ENCODE measurements at regions not wholly inside any gene's neighbourhood (a gene's known extent, or its start where the extent isn't known, plus 50 kb on each side); places are given as distances from the start of the nearest gene placed in this dataset.
"Not testable (repeated sequence)": the region's sequence is repeated elsewhere in the genome, so short reads cannot be mapped to it uniquely, and the experiment has no call there.

DNA sequence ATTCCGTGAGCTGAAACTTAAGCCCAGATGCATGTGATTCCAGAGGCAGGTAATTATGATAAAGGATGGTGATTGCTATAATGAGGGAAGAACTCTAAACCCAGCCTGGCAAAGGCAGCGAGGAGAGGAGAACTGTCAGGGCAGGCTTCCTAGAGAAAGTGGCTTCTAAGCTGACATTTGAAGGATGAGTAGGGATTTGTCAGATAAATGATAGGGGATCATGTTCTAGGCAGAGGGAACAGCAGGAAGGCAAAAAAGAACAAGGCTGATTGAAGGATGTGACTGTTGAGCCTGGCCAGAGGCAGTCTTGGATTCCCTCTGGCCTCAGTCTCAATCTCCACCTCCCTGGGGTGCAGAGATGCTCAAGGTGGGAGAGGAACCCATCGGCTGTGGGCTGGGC lies 146.4 kb upstream of the POU3F1 start:
- H3K4me1 Mint-ChIP-seq = no peaks in the 10 kb centered on the region
- no peak overlapping the region for H3K27ac Mint-ChIP-seq
- no peaks in the 10 kb centered on the region for H3K36me3 Mint-ChIP-seq
- no peak overlapping the region for H3K4me3 Mint-ChIP-seq
- H3K27me3 Mint-ChIP-seq = peaks cover 11% of the 10 kb centered on the region
- H3K9me3 Mint-ChIP-seq = no peaks in the 10 kb centered on the region

DNA sequence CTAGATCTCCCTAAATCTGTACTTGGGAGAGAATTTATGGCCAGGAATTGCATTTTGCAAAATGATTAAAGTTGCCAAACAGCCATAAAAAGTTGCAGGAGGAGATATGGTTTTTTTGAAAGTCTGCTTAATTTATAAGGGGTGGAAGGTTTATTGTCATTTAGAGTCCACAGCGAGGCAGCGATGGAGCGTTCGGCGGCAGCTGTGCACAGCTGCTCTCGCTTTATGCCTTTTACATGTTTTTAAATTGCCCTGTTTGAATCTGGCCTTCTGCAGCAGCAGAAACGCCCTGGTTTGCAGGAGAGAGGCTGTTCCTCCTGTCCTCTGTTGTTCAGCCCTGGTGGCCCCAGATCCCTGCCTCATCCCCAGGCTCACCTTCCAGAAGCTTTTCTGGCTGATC lies 144.9 kb upstream of the POU3F1 start:
- no peaks in the 10 kb centered on the region for H3K4me1 Mint-ChIP-seq
- peaks cover 14% of the 10 kb centered on the region for H3K27me3 Mint-ChIP-seq
- no peaks in the 10 kb centered on the region for H3K36me3 Mint-ChIP-seq
- H3K4me3 Mint-ChIP-seq = no peak overlapping the region
- H3K27ac Mint-ChIP-seq = no peak overlapping the region
- no peaks in the 10 kb centered on the region for H3K9me3 Mint-ChIP-seq

DNA sequence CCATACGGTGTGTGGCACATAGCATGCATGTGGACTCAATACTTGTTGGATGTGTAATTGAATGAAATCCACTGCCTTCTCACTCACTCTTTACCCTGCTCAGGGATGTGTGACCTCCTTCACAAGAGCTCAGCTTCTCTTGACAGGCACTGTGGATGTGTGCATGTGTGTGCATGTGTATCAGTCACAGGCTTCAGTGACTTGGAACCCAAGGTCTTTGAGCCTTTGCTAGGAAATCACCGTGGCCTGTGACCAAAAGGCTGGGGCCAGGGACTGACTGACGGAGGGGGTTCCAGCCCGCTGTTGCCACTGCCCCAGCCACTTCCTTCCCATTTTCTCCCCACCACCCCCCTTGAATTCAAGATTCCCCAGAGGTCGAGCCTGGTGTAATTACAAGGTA lies 144.4 kb upstream of the POU3F1 start:
- H3K27me3 Mint-ChIP-seq = peaks cover 14% of the 10 kb centered on the region
- H3K4me1 Mint-ChIP-seq = no peaks in the 10 kb centered on the region
- no peaks in the 10 kb centered on the region for H3K36me3 Mint-ChIP-seq
- H3K9me3 Mint-ChIP-seq = no peaks in the 10 kb centered on the region
- H3K4me3 Mint-ChIP-seq = no peak overlapping the region
- no peak overlapping the region for H3K27ac Mint-ChIP-seq

DNA sequence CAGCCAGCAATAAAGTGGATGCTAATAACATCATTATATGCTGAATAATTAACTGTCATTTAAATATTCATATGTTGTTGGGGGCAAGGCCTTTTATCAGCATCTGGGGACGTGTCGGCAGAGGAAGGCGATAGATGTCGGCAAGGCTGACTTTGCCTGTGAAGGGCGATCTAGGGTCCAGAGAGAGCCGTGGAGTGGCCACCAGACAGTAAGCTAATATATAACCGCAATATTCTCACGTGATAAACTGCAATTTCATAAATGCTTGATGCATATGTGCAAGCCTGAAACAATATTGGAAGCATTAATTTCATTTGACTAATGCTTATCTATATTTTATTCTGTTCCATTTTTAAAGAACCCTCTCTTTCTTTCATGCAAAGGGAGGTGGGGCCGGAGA lies 141.0 kb upstream of the POU3F1 start:
- Mint-ChIP-seq H3K36me3 (no peaks in the 10 kb centered on the region), H3K27me3 (peaks cover 15% of the 10 kb centered on the region), H3K4me1 (no peaks in the 10 kb centered on the region), H3K4me3 (no peak overlapping the region), H3K9me3 (no peaks in the 10 kb centered on the region), H3K27ac (no peak overlapping the region)

DNA sequence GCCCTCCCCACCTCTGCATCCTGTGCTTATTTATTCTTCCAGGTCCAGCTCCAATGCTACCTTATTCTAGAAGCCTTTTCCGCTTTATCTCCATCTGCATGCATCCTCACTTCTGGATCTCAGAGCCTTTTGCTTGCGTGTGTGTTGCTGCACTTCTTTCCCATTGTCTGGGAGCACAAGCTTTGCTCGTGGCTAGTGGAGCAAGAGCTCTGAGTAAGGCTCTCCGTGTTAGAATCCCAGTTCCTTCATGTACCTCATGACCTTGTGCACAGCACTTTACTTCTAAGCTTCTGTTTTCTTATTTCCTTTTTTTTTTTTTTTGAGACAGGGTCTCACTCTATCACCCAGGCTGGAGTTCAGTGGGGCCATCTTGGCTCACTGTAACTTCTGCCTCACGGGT lies 140.0 kb upstream of the POU3F1 start:
- Mint-ChIP-seq H3K9me3 (no peaks in the 10 kb centered on the region), H3K4me3 (no peak overlapping the region), H3K36me3 (no peaks in the 10 kb centered on the region), H3K27me3 (peaks cover 15% of the 10 kb centered on the region), H3K4me1 (no peaks in the 10 kb centered on the region), H3K27ac (no peak overlapping the region)

DNA sequence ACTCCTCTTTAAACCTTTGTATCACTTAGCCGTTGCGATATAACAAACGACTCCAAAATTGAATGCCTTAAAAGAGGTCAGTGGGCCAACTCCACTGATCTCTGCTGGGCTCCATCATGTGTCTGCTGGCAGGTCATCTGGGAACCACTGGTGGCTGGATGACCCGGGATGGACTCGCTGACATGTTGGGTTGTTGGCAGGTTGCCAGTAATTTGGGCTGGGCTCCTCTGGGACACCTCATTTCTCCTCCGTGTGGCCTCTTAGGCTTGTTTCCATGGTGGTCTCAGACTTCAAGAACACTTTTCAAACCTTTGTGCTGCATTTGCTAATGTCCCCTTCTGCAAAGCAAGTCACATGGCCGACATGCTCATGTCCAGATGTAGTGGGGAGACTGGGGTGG lies 139.3 kb upstream of the POU3F1 start:
- Mint-ChIP-seq H3K9me3 (no peaks in the 10 kb centered on the region), H3K27me3 (peaks cover 15% of the 10 kb centered on the region), H3K36me3 (no peaks in the 10 kb centered on the region), H3K27ac (no peak overlapping the region), H3K4me3 (no peak overlapping the region), H3K4me1 (no peaks in the 10 kb centered on the region)

DNA sequence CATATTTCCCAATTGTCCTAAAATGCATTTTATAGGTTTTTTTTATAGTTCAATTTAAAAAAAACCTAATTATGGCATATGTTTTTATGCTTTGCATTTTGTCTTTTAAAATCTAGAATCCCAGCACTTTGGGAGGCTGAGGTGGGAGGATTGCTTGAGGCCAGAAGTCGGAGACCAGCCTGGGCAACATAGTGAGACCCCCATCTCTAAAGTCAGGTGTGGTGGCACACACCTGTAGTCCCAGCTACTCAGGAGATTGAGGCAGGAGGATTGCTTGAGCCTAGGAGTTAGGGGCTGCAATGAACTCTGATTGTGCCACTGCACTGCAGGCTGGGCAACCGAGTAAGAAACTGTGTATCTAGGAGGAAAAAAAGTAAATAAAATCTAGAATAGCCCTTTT lies 137.2 kb upstream of the POU3F1 start:
- H3K27ac Mint-ChIP-seq = no peak overlapping the region
- no peaks in the 10 kb centered on the region for H3K36me3 Mint-ChIP-seq
- H3K4me3 Mint-ChIP-seq = no peak overlapping the region
- no peaks in the 10 kb centered on the region for H3K4me1 Mint-ChIP-seq
- peaks cover 6% of the 10 kb centered on the region for H3K27me3 Mint-ChIP-seq
- no peaks in the 10 kb centered on the region for H3K9me3 Mint-ChIP-seq

DNA sequence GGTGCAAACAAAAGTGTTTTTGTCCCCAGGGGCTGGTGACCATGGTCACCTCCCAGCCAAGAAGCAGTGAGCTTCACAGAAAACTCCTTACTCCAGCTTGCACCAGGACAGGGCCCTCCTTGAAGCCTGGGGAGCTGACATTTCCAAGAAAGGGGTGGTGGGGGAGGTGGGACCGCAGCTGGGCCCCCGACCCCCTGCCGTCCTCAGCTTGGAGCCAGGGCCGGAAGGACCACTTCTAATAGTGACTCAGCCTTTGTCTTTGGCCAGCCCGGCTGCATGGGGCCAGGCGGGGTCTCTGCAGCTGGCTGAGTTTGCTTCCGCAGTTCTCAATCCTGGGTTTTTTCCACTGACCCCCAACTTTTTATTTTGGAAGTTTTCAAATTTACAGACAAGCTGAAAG lies 136.5 kb upstream of the POU3F1 start:
- H3K4me3 Mint-ChIP-seq = no peak overlapping the region
- peaks cover 6% of the 10 kb centered on the region for H3K27me3 Mint-ChIP-seq
- no peaks in the 10 kb centered on the region for H3K4me1 Mint-ChIP-seq
- no peaks in the 10 kb centered on the region for H3K36me3 Mint-ChIP-seq
- no peak overlapping the region for H3K27ac Mint-ChIP-seq
- no peaks in the 10 kb centered on the region for H3K9me3 Mint-ChIP-seq

DNA sequence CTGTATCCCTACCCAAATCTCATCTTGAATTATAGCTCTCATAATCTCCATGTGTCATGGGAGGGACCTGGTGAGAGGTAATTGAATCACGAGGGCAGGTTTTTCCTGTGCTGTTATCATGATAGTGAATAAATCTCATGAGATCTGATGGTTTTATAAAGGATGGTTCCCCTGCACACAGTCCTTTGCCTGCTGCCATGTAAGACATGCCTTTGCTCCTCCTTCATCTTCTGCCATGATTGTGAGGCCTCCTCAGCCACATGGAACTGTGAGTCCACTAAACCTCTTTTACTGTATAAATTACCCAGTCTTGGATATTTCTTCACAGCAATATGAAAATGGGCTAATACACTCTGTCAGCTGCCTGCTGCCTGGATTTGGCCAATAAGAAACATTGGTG lies 133.8 kb upstream of the POU3F1 start:
- H3K27me3 Mint-ChIP-seq, H3K27ac Mint-ChIP-seq, H3K36me3 Mint-ChIP-seq, H3K4me3 Mint-ChIP-seq, H3K9me3 Mint-ChIP-seq, H3K4me1 Mint-ChIP-seq: not testable (repeated sequence)

DNA sequence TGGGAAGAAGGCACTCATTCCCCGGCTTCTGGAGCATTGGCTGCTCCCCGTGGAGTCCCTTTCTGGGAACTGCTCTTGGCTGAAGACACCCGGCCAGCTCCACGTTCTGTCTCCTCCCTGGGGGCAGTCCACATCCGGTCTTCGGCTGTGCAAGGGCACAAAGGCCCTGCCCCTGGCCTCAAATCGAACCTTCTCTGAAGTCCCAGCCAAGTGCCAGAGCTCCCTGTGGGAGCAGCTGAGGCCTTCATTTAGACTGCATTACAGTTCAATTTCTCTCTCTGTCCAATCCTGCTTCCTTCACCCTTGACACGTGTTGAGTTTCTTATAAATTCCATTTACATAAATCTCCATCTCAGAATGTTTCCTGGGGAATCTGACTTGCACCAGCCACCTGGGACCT lies 132.9 kb upstream of the POU3F1 start:
- Mint-ChIP-seq H3K9me3 (no peaks in the 10 kb centered on the region), H3K27me3 (peaks cover 3% of the 10 kb centered on the region), H3K4me3 (no peak overlapping the region), H3K36me3 (no peaks in the 10 kb centered on the region), H3K27ac (no peak overlapping the region), H3K4me1 (no peaks in the 10 kb centered on the region)

DNA sequence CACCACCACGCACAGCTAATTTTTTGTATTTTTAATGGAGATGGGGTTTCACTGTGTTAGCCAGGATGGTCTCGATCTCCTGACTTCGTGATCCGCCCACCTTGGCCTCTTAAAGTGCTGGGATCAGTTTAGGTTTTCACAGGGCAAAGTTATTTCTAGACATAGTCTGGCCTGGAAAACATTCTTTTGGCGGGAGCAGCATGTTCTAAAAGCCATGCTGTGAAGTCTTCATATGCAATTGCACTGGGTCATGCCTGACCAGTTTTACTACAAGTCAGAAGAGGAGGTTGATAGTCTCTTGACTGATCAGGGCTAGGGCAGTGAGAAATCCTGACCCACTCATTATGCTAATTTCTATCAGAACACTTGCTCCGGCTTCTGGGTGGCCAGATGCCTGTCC lies 131.6 kb upstream of the POU3F1 start:
- Mint-ChIP-seq H3K27me3 (peaks cover 2% of the 10 kb centered on the region), H3K27ac (no peak overlapping the region), H3K9me3 (no peaks in the 10 kb centered on the region), H3K4me3 (no peak overlapping the region), H3K4me1 (no peaks in the 10 kb centered on the region), H3K36me3 (no peaks in the 10 kb centered on the region)

DNA sequence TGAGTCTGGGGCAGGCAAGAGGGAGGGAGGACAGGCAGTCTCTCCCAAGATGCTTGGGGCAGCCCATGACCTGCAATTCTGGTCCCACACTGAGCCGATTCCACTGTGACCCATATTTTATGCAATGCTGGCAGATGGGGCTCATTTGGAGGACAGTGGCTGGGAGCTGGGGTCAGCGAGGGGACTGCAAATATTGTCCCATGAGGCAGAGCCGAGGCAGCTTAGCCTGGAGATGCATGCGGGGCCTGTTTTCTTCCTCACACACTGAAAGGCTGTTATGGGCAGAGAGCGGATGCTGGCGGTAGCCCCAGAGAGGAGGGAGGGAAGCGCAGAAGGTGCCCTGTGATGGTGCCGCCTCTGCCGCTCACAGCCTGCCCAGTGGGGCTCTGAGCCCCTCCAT lies 128.5 kb upstream of the POU3F1 start:
- Mint-ChIP-seq H3K9me3 (no peaks in the 10 kb centered on the region), H3K27ac (no peak overlapping the region), H3K36me3 (no peaks in the 10 kb centered on the region), H3K27me3 (peaks cover 2% of the 10 kb centered on the region), H3K4me1 (no peaks in the 10 kb centered on the region), H3K4me3 (no peak overlapping the region)

DNA sequence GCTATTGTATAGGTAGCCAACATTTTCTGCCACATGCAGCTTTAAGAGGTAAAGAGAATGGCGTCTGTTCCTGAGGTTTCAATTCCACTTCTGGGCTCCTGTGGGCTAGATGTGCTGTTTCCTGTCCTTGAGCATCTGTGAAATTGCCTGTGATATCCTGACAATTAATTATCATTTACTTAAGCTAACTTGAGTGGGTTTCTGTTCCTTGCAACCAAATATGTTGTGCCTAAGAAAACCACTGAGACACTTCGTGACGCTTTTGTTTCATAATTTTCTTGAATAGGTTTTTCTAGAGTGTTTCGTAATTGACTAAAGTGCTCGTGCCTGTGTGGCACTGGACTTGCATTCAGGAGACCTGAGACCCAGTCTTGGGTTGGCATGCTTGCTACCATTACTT lies 127.3 kb upstream of the POU3F1 start:
- Mint-ChIP-seq H3K27ac (no peak overlapping the region), H3K4me1 (no peaks in the 10 kb centered on the region), H3K4me3 (no peak overlapping the region), H3K27me3 (no peaks in the 10 kb centered on the region), H3K9me3 (no peaks in the 10 kb centered on the region), H3K36me3 (no peaks in the 10 kb centered on the region)

DNA sequence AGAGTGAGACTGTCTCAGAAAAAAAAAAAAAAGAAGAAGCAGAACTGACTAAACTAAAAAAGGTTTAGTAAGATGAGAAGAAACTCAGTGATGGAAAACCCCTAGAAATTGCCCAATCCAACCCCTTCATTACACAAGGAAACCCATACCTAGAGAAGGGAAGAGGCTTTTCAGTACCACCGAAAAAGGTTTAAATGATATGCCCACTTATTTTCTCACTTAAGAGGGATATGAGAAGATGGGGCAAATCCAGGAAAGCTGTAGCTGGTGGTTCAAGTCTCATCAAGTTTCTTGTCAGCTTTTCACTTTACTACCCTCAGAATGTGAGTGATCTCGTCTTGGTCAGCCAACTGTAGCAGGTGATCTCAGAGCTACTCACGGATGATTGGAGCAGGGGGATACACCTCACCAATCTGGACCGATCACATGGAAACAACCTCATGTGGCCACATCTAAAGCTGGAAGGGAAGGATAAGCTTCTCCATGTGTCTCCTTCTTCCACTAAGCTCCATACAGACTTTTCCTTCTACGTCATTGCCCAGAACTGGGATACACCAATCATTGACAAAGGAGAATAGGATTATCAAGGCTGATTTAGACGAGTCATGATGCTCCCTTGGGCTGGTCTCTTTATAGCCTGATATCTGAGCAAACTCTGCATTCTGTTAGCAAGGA lies 126.7 kb upstream of the POU3F1 start:
- Mint-ChIP-seq H3K27ac (no peak overlapping the region), H3K36me3 (no peaks in the 10 kb centered on the region), H3K4me3 (no peak overlapping the region), H3K27me3 (no peaks in the 10 kb centered on the region), H3K9me3 (no peaks in the 10 kb centered on the region), H3K4me1 (no peaks in the 10 kb centered on the region)

DNA sequence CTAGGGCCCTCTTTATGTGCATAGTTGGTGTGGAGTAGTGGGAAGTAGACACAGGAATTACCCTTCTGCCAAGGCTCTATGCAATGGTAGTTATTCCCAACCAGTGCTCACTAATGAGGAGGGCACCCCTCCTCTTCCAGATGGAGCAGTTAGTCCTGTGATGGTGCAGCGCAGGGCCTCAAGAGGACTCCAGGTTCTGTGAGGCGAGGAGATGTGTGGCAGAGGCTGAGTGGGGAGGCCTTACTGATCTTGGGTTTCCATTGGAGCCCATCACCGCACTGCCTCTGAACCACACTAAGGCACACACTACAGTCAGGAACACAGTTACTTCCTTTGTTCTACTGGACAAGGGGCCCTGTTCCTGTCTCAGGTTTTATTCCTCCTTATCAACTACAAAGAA lies 122.5 kb upstream of the POU3F1 start:
- no peaks in the 10 kb centered on the region for H3K36me3 Mint-ChIP-seq
- no peak overlapping the region for H3K4me3 Mint-ChIP-seq
- peaks cover 4% of the 10 kb centered on the region for H3K27me3 Mint-ChIP-seq
- H3K9me3 Mint-ChIP-seq = no peaks in the 10 kb centered on the region
- no peaks in the 10 kb centered on the region for H3K4me1 Mint-ChIP-seq
- no peak overlapping the region for H3K27ac Mint-ChIP-seq

DNA sequence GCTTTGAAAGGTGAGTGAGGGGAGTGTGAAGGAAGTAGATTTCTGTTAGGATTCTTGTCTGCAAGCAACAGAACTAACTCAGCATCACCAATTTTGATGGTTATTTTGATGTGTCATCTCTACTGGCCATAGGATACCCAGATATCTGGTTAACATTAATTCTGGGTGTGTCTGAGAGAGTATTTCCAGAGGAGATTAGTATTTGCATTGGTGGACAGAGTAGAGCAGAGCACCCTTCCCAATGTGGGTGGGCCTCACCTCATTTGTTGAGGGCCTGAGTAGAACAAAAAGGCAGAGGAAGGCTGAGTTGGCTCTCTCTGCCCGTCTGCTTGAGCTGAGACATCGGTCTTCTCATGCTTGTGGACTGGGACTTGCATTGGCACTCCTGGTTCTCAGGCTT lies 121.8 kb upstream of the POU3F1 start:
- Mint-ChIP-seq H3K9me3 (no peaks in the 10 kb centered on the region), H3K27ac (no peak overlapping the region), H3K4me3 (no peak overlapping the region), H3K4me1 (no peaks in the 10 kb centered on the region), H3K36me3 (no peaks in the 10 kb centered on the region), H3K27me3 (peaks cover 4% of the 10 kb centered on the region)

DNA sequence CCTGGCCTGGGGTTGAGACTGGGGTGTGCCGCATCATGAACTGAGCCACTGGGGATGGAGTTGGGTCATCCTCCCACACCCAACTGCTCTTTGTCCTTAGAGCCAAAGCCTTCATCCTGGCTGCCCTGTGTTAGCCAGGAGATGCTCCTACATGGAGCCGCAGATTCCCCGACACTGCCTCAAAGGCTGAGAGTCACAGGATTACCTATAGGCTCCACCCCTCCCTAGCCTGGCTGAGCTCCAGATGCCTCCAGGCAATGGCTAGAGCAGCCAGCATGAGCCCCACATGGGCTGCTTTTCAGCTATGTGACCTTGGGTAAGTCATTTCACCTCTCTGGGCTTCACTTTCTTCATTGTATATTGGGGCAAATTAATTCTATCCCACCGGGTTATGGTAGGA lies 119.9 kb upstream of the POU3F1 start:
- Mint-ChIP-seq H3K4me1 (no peaks in the 10 kb centered on the region), H3K27me3 (peaks cover 4% of the 10 kb centered on the region), H3K36me3 (no peaks in the 10 kb centered on the region), H3K4me3 (no peak overlapping the region), H3K27ac (no peak overlapping the region), H3K9me3 (no peaks in the 10 kb centered on the region)

Measured in activated naive CD4-positive, alpha-beta T cell treated with anti-CD3 and anti-CD28 coated beads, Interleukin-2, amount 50 U/mL, for 24 hours (primary cell).